Neural cell (in vitro differentiated cells): ENCODE measurements at regions not wholly inside any gene's neighbourhood (a gene's known extent, or its start where the extent isn't known, plus 50 kb on each side); places are given as distances from the start of the nearest gene placed in this dataset.
A peak's percentile ranks its signal among the peaks of the same experiment; 100 is the strongest.

Experiments used
- H2AFZ ChIP-seq: fragments of 200-600, 300-800 bp; sonication (generic), shearing (Covaris generic); 2 replicates; pipeline ENCODE4 v1.6.0; 2014; ENCODE audit warnings: low read depth, mild to moderate bottlenecking, antibody characterized with exemption, low read length, moderate library complexity
- H3F3A ChIP-seq: fragments of 200-600 bp; shearing (Covaris generic); 2 replicates; pipeline ENCODE4 v1.6.1; 2016; ENCODE audit warnings: mild to moderate bottlenecking, moderate library complexity, mixed read lengths, antibody characterized with exemption, low read length; ENCODE audit not compliant: insufficient read depth, poor library complexity, severe bottlenecking
- H3K27ac ChIP-seq: fragments of 200-600, 300-800 bp; sonication (generic), shearing (Covaris generic); 2 replicates; pipeline ENCODE4 v1.5.1; 2014; ENCODE audit warnings: mild to moderate bottlenecking, low read length, moderate library complexity
- H3K27me3 ChIP-seq: fragments of 300-800, 200-600 bp; sonication (generic), shearing (Covaris generic); 2 replicates; pipeline ENCODE4 v1.6.0; 2014; ENCODE audit warnings: mild to moderate bottlenecking, low read depth, low read length, moderate library complexity; ENCODE audit not compliant: insufficient read depth
- H3K36me3 ChIP-seq: fragments of 300-800, 200-600 bp; sonication (generic), shearing (Covaris generic); 2 replicates; pipeline ENCODE4 v1.5.1; 2014; ENCODE audit warnings: mild to moderate bottlenecking, antibody characterized with exemption, low read length, moderate library complexity; ENCODE audit not compliant: insufficient read depth
- H3K4me2 ChIP-seq: fragments of 300-800, 200-600 bp; sonication (generic), shearing (Covaris generic); 2 replicates; pipeline ENCODE4 v1.6.0; 2014; ENCODE audit warnings: mild to moderate bottlenecking, low read length
- H3K4me3 ChIP-seq: fragments of 300-800, 200-600 bp; sonication (generic), shearing (Covaris generic); 2 replicates; pipeline ENCODE4 v1.5.1; 2014; ENCODE audit warnings: mild to moderate bottlenecking, low read length, moderate library complexity
- H3K79me2 ChIP-seq: fragments of 200-600 bp; shearing (Covaris generic); replicated peaks from 2 replicates; pipeline ENCODE4 v1.6.0; 2014; ENCODE audit warnings: mild to moderate bottlenecking, low read length, moderate library complexity; ENCODE audit not compliant: insufficient read depth
- H3K9ac ChIP-seq: fragments of 300-800, 200-600 bp; sonication (generic), shearing (Covaris generic); 2 replicates; pipeline ENCODE4 v1.6.1; 2016; ENCODE audit warnings: mild to moderate bottlenecking, low read length, mixed read lengths
- H3K9me2 ChIP-seq: fragments of 200-600 bp; shearing (Covaris generic); 2 replicates; pipeline ENCODE4 v1.6.1; 2016; ENCODE audit warnings: mild to moderate bottlenecking, low read length, mixed read lengths; ENCODE audit not compliant: insufficient read depth
- H3K9me3 ChIP-seq: fragments of 200-600, 300-800 bp; sonication (generic), shearing (Covaris generic); 2 replicates; pipeline ENCODE4 v1.6.1; 2016; ENCODE audit warnings: mild to moderate bottlenecking, mixed run types, low read length, moderate library complexity, mixed read lengths
- H4K20me1 ChIP-seq: fragments of 200-600 bp; shearing (Covaris generic); 2 replicates; pipeline ENCODE4 v1.6.1; 2016; ENCODE audit warnings: mild to moderate bottlenecking, mixed run types; ENCODE audit not compliant: insufficient read depth
- CTCF ChIP-seq: fragments of 450-650 bp; IDR thresholded peaks from 2 replicates; pipeline ENCODE4 v1.5.1; 2014; ENCODE audit warnings: antibody characterized with exemption, mild to moderate bottlenecking, moderate library complexity; ENCODE audit not compliant: poor library complexity, severe bottlenecking
- EP300 ChIP-seq: fragments of 450-650 bp; conservative IDR thresholded peaks from 2 replicates; pipeline ENCODE4 v1.6.1; 2014; ENCODE audit warnings: antibody characterized with exemption, mild to moderate bottlenecking, moderate library complexity; ENCODE audit not compliant: poor library complexity, severe bottlenecking
- EZH2 ChIP-seq: fragments of 200-600, 300-800 bp; shearing (Covaris generic), sonication (generic); IDR thresholded peaks from 2 replicates; pipeline ENCODE4 v1.6.1; 2014; ENCODE audit warnings: antibody characterized with exemption, low read length, borderline replicate concordance, mild to moderate bottlenecking; ENCODE audit not compliant: insufficient read depth, poor library complexity, severe bottlenecking
- MXI1 ChIP-seq: fragments of 450-650 bp; conservative IDR thresholded peaks from 2 replicates; pipeline ENCODE4 v1.6.1; 2014; ENCODE audit warnings: antibody characterized with exemption, mild to moderate bottlenecking; ENCODE audit not compliant: poor library complexity, severe bottlenecking
- POLR2AphosphoS5 ChIP-seq: IDR thresholded peaks from 2 replicates; pipeline ENCODE4 v1.6.1; 2012
- RAD21 ChIP-seq: fragments of 450-650 bp; conservative IDR thresholded peaks from 2 replicates; pipeline ENCODE4 v1.6.1; 2014; ENCODE audit warnings: antibody characterized with exemption, mild to moderate bottlenecking, moderate library complexity
- REST ChIP-seq: IDR thresholded peaks from 2 replicates; pipeline ENCODE4 v1.6.1; 2012; ENCODE audit warnings: borderline replicate concordance
- SMC3 ChIP-seq: fragments of 450-650 bp; conservative IDR thresholded peaks from 2 replicates; pipeline ENCODE4 v1.6.1; 2014; ENCODE audit warnings: antibody characterized with exemption, mild to moderate bottlenecking, moderate library complexity; ENCODE audit not compliant: poor library complexity
- TAF1 ChIP-seq: IDR thresholded peaks from 2 replicates; pipeline ENCODE4 v1.6.1; 2012; ENCODE audit warnings: low read depth

- no peak for TF ChIP-seq REST
- TF ChIP-seq SMC3 = no peak
- TF ChIP-seq EP300 = no peak
- no peak for TF ChIP-seq RAD21
- TF ChIP-seq POLR2AphosphoS5 = no peak
- no peak for TF ChIP-seq CTCF
- TF ChIP-seq MXI1 = no peak
- TF ChIP-seq EZH2 = no peak
- TF ChIP-seq TAF1 = no peak
- H2AFZ ChIP-seq = no peak overlapping the region
- H3K27me3 ChIP-seq = no peaks in the 10 kb centered on the region
- no peak overlapping the region for H3K9ac ChIP-seq
- H3K27ac ChIP-seq = no peak overlapping the region
- no peaks in the 10 kb centered on the region for H3K9me3 ChIP-seq
- H3K9me2 ChIP-seq = no peaks in the 10 kb centered on the region
- H3K4me2 ChIP-seq = no peak overlapping the region
- H3K79me2 ChIP-seq = no peaks in the 10 kb centered on the region
- no peaks in the 10 kb centered on the region for H3K36me3 ChIP-seq
- no peaks in the 10 kb centered on the region for H4K20me1 ChIP-seq
- no peaks in the 10 kb centered on the region for H3F3A ChIP-seq
- H3K4me3 ChIP-seq = no peak overlapping the region
Measured at GRCh38 chr14:46496409-46496808, 155.2 kb downstream of the RPL10L start.

GRCh38 chr14:46490238-46490685 lies 161.3 kb downstream of the RPL10L start:
- Histone ChIP-seq H3K27me3 (no peaks in the 10 kb centered on the region), H4K20me1 (no peaks in the 10 kb centered on the region), H3K9ac (no peak overlapping the region), H3K4me3 (no peak overlapping the region), H3K79me2 (no peaks in the 10 kb centered on the region), H3K4me2 (no peak overlapping the region), H3K36me3 (no peaks in the 10 kb centered on the region), H2AFZ (no peak overlapping the region), H3F3A (no peaks in the 10 kb centered on the region), H3K9me3 (no peaks in the 10 kb centered on the region), H3K9me2 (no peaks in the 10 kb centered on the region), H3K27ac (no peak overlapping the region)
- TF ChIP-seq CTCF (peak; percentile 12), POLR2AphosphoS5 (no peak), RAD21 (no peak), SMC3 (no peak)
